ENCODE measurements at regions not wholly inside any gene's neighbourhood (a gene's known extent, or its start where the extent isn't known, plus 50 kb on each side); places are given as distances from the start of the nearest gene placed in this dataset.
"Not testable (repeated sequence)": the region's sequence is repeated elsewhere in the genome, so short reads cannot be mapped to it uniquely, and the experiment has no call there.

- no peak for DNase-seq (ENCODE audit: low spot score)
Observed at GRCh38 chr22:48506506-48507145, 1321.0 kb downstream of the BRD1 start.

- DNase-seq (ENCODE audit: low spot score), result no peak
Observed at GRCh38 chr22:48505891-48506290, 1321.8 kb downstream of the BRD1 start.

- no peak for DNase-seq (ENCODE audit: low spot score)
Observed at GRCh38 chr22:48504519-48505140, 1323.0 kb downstream of the BRD1 start.

GRCh38 chr22:48503876-48504275 is 1323.8 kb downstream of the BRD1 start:
- no peak for DNase-seq (ENCODE audit: low spot score)

- DNase-seq (ENCODE audit: low spot score), result no peak
Observed at GRCh38 chr22:48503035-48503625, 1324.5 kb downstream of the BRD1 start.

GRCh38 chr22:48501231-48501750 is 1326.4 kb downstream of the BRD1 start:
- no peak for DNase-seq (ENCODE audit: low spot score)

- DNase-seq (ENCODE audit: low spot score), result no peak
Observed at GRCh38 chr22:48500471-48501230, 1327.0 kb downstream of the BRD1 start.

GRCh38 chr22:48499456-48500425 is 1327.9 kb downstream of the BRD1 start:
- no peak for DNase-seq (ENCODE audit: low spot score)

GRCh38 chr22:48498526-48499331 is 1328.9 kb downstream of the BRD1 start:
- DNase-seq (ENCODE audit: low spot score), result no peak

GRCh38 chr22:48497743-48498520 is 1329.7 kb downstream of the BRD1 start:
- not testable (repeated sequence) for DNase-seq (ENCODE audit: low spot score)

- no peak for DNase-seq (ENCODE audit: low spot score)
Observed at GRCh38 chr22:48496987-48497650, 1330.6 kb downstream of the BRD1 start.

- no peak for DNase-seq (ENCODE audit: low spot score)
Observed at GRCh38 chr22:48496226-48496845, 1331.3 kb downstream of the BRD1 start.

- no peak for DNase-seq (ENCODE audit: low spot score)
Observed at GRCh38 chr22:48495751-48496080, 1332.0 kb downstream of the BRD1 start.

GRCh38 chr22:48494968-48495750 is 1332.5 kb downstream of the BRD1 start:
- no peak for DNase-seq (ENCODE audit: low spot score)

- DNase-seq (ENCODE audit: low spot score), result no peak
Observed at GRCh38 chr22:48494256-48494967, 1333.3 kb downstream of the BRD1 start.

GRCh38 chr22:48493733-48494132 is 1333.9 kb downstream of the BRD1 start:
- DNase-seq (ENCODE audit: low spot score), result no peak

Data from CD4-positive, alpha-beta T cell treated with Interleukin-2 at 100 ng/mL for 4 hours (primary cell).